K562 (cell line): ENCODE measurements at regions not wholly inside any gene's neighbourhood (a gene's known extent, or its start where the extent isn't known, plus 50 kb on each side); places are given as distances from the start of the nearest gene placed in this dataset.

Source experiments
- ATAC-seq: fragments of 200-7000 bp; cut with Tn5 transposase; 3 replicates; pipeline ENCODE4 v1.9.1; 2020; ENCODE audit warnings: moderate library complexity
- BruUV-seq: library from RNA; stranded (reverse); fragments of 400-500 nt; replicated peaks from 2 replicates; lab custom pipeline; 2021; lab: Mats Ljungman, UMichigan
- CTCF ChIA-PET: fragments of 300-600 bp; formaldehyde crosslinking; extraction: SDS; loops from one replicate; lab custom pipeline; 2021; ENCODE audit warnings: low intra/inter-chr PET ratio; lab: Yijun Ruan, JAX
- POLR2A ChIA-PET: fragments of 300-600, 350-650 bp; sonication (Branson Sonifier 250); formaldehyde crosslinking; extraction: SDS; loops from one replicate; lab custom pipeline; 2021; ENCODE audit warnings: antibody characterized with exemption, inconsistent platforms; lab: Yijun Ruan, JAX
- DNase-seq, 4 experiments: peaks; one replicate each; pipeline versions ENCODE4 v3.0.0 to v3.0.0-alpha.2; 2011 to 2018; ENCODE audit warnings: low spot score in 3 of 4, mixed read lengths in 3 of 4; ENCODE audit errors: extremely low read depth in 1 of 4
- FAIRE-seq: peaks from 2 replicates; lab custom pipeline; 2011; peaks lifted over from hg19 to GRCh38; lab: Jason Lieb, UNC
- H2AFZ ChIP-seq: 2 replicates; pipeline ENCODE4 v1.6.0; 2011; ENCODE audit warnings: low read depth, low read length, control low read depth, inconsistent platforms
- H3K27ac ChIP-seq: fragments of 200-600 bp; 3 replicates; pipeline ENCODE4 v1.8.0; 2011; ENCODE audit warnings: low read depth, mild to moderate bottlenecking, control low read depth, inconsistent platforms, low read length, moderate library complexity, mixed read lengths; ENCODE audit errors: extremely low read depth
- H3K27me3 ChIP-seq, 2 experiments: fragments of 300-600 bp in 1 of 2; 2 replicates in 1 of 2; 3 replicates in 1 of 2; pipeline versions ENCODE4 v1.6.0 to v1.8.0; 2011; ENCODE audit warnings: inconsistent platforms in 2 of 2, low read length in 2 of 2, mild to moderate bottlenecking in 1 of 2, mixed read lengths in 1 of 2, moderate library complexity in 1 of 2; ENCODE audit not compliant: control insufficient read depth in 2 of 2, insufficient read depth in 2 of 2
- H3K36me3 ChIP-seq: fragments of 300-600 bp; 3 replicates; pipeline ENCODE4 v1.8.0; 2011; ENCODE audit warnings: mild to moderate bottlenecking, low read length, inconsistent platforms; ENCODE audit not compliant: control insufficient read depth, insufficient read depth
- H3K4me1 ChIP-seq, 2 experiments: fragments of 200-600 bp in 1 of 2; replicated peaks in 1 of 2; 2 replicates in 1 of 2; 3 replicates in 1 of 2; pipeline versions ENCODE4 v1.5.1 to v1.8.0; 2011; ENCODE audit warnings: inconsistent platforms in 2 of 2, low read length in 2 of 2, mild to moderate bottlenecking in 1 of 2, mixed read lengths in 1 of 2, moderate library complexity in 1 of 2; ENCODE audit not compliant: control insufficient read depth in 2 of 2, insufficient read depth in 2 of 2
- H3K4me2 ChIP-seq: 2 replicates; pipeline ENCODE4 v1.6.1; 2011; ENCODE audit warnings: low read length, control low read depth, inconsistent platforms, mixed read lengths; ENCODE audit not compliant: insufficient read depth
- H3K4me3 ChIP-seq: fragments of 200-600 bp; sonication (generic), shearing (Covaris generic); 2 replicates; pipeline ENCODE4 v1.5.1; 2016; ENCODE audit warnings: control low read depth, inconsistent platforms
- H3K79me2 ChIP-seq: fragments of 200-600 bp; 3 replicates; pipeline ENCODE4 v1.8.0; 2011; ENCODE audit warnings: low read length, inconsistent platforms; ENCODE audit not compliant: control insufficient read depth, insufficient read depth
- H3K9ac ChIP-seq, 2 experiments: 2 replicates each; pipeline versions ENCODE4 v1.6.0 to v1.6.1; 2011; ENCODE audit warnings: low read depth in 2 of 2, low read length in 2 of 2, control low read depth in 1 of 2, inconsistent platforms in 1 of 2, mild to moderate bottlenecking in 1 of 2, mixed read lengths in 1 of 2; ENCODE audit not compliant: insufficient read depth in 1 of 2
- H3K9me1 ChIP-seq: one replicate; pipeline ENCODE4 v1.6.0; 2011; ENCODE audit warnings: inconsistent platforms, mild to moderate bottlenecking, low read length, moderate library complexity; ENCODE audit not compliant: control insufficient read depth, insufficient read depth
- H3K9me3 ChIP-seq: replicated peaks from 2 replicates; pipeline ENCODE4 v1.5.1; 2011; ENCODE audit warnings: low read depth, low read length, inconsistent platforms; ENCODE audit not compliant: control insufficient read depth, insufficient read depth
- H4K20me1 ChIP-seq: replicated peaks from 2 replicates; pipeline ENCODE4 v1.6.1; 2011; ENCODE audit warnings: low read length, inconsistent platforms, mixed read lengths; ENCODE audit not compliant: control insufficient read depth, insufficient read depth
- ETV6 ChIP-seq, 3 experiments: fragments of 150-350 bp in 1 of 3; sonication (generic) in 1 of 3; formaldehyde crosslinking in 1 of 3; IDR thresholded peaks; 2 replicates each; pipeline versions ENCODE4 v1.6.1 to v1.8.0; 2014 to 2022; ENCODE audit warnings: borderline replicate concordance in 2 of 3, low read depth in 2 of 3, antibody characterized with exemption in 1 of 3, low read length in 1 of 3, mild to moderate bottlenecking in 1 of 3, missing genetic modification reagents in 1 of 3
- SP2 ChIP-seq: IDR thresholded peaks from 2 replicates; pipeline ENCODE4 v1.6.1; 2011; ENCODE audit warnings: mild to moderate bottlenecking, low read depth, low read length, moderate library complexity; ENCODE audit not compliant: poor library complexity, severe bottlenecking; ENCODE audit errors: extremely low read depth
- THAP12 ChIP-seq: fragments of 250-450 bp; sonication (Bioruptor Pico); IDR thresholded peaks from 2 replicates; pipeline ENCODE4 v1.9.0; 2021; ENCODE audit warnings: mild to moderate bottlenecking, inconsistent platforms
- U2AF1 ChIP-seq: fragments of 200-400 bp; formaldehyde crosslinking; optimal IDR thresholded peaks from 2 replicates; pipeline ENCODE3; 2017; ENCODE audit warnings: mild to moderate bottlenecking, low read depth, low read length, moderate library complexity
- ZNF780A ChIP-seq: fragments of 250-450 bp; sonication (Bioruptor Pico); IDR thresholded peaks from 2 replicates; pipeline ENCODE4 v1.5.0; 2021; ENCODE audit warnings: mild to moderate bottlenecking
- WGBS: fragments of 100-300 bp; shearing (Covaris generic); methylation state at CpG from one replicate; pipeline ENCODE4 v1.1.6; 2016; ENCODE audit warnings: low coverage, mixed read lengths; ENCODE audit not compliant: insufficient coverage; ENCODE audit errors: missing lambda C conversion rate; 5-methylcytosine and 5-hydroxymethylcytosine counted together
- in situ Hi-C: fragments of 300-500 bp; cut with MboI; formaldehyde crosslinking; loops from 4 replicates; pipeline ENCODE4 v1.15.0; 2018; ENCODE audit warnings: inconsistent platforms, mixed read lengths
- intact Hi-C: fragments of 100-400 bp; cut with micrococcal nuclease; formaldehyde crosslinking; loops from 2 replicates; pipeline ENCODE4 v1.14.2; 2022

GRCh38 chr18:45329316-45329715 lies 286.0 kb upstream of the SLC14A2 start:
- Histone ChIP-seq H3K9me3 (no peaks in the 10 kb centered on the region), H3K9me1 (no peaks in the 10 kb centered on the region), H2AFZ (no peak overlapping the region), H3K27me3 (no peaks in the 10 kb centered on the region), H4K20me1 (no peaks in the 10 kb centered on the region), H3K79me2 (no peaks in the 10 kb centered on the region), H3K4me1 (no peaks in the 10 kb centered on the region), H3K4me3 (no peak overlapping the region)
- CTCF ChIA-PET: no interaction called here
- DNase-seq (no peak), FAIRE-seq (no peak)
- no peak for TF ChIP-seq THAP12 (CRISPR knock-in tag)
- TF ChIP-seq, all 486 proteins: peak for 0
- no TSS peak for BruUV-seq
- POLR2A ChIA-PET: no interaction called here
- in situ Hi-C loops (no loop called here), intact Hi-C loops (no loop called here)
- Histone ChIP-seq H3K27ac (no peak overlapping the region), H3K4me2 (no peak overlapping the region), H3K36me3 (no peaks in the 10 kb centered on the region), H3K9ac (no peak overlapping the region)
- no peak for ATAC-seq

DNA sequence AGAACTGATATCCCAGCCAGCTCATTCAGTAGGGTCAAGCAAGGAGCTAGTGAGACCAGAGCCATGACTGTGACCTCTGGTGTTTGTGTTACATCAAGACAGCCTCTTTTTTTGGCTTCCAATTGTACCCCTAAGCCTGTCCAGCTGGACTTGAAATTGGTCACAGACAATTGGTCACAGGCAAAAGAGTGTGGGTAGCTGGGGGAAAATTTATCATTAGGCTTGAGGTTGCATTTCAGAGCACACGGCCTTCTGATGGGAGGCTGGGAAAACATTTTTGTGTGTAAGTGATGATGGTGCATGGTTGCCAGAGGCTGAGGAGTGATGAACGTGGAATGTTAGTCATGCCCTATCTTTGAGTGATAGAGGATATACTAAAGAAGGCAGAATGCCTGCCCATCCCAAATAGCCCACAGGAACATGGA lies 285.1 kb upstream of the SLC14A2 start:
- Histone ChIP-seq H3K36me3 (no peaks in the 10 kb centered on the region), H3K27ac (no peak overlapping the region), H3K79me2 (no peaks in the 10 kb centered on the region), H4K20me1 (no peaks in the 10 kb centered on the region), H3K9me3 (no peaks in the 10 kb centered on the region), H3K9ac (no peak overlapping the region), H3K4me3 (no peak overlapping the region), H3K27me3 (no peaks in the 10 kb centered on the region), H3K9me1 (no peaks in the 10 kb centered on the region), H3K4me2 (no peak overlapping the region), H3K4me1 (no peaks in the 10 kb centered on the region), H2AFZ (no peak overlapping the region)
- no peak for DNase-seq
- ATAC-seq: no peak
- POLR2A ChIA-PET: no interaction called here
- intact Hi-C loops: no loop called here
- no peak for FAIRE-seq
- no TSS peak for BruUV-seq
- CTCF ChIA-PET: no interaction called here
- in situ Hi-C loops: no loop called here
- TF ChIP-seq U2AF1 (no peak), ETV6 (IDR thresholded peaks at IDR 0.05; ENCODE audit: borderline replicate concordance in 1 of 2, low read depth in 2 of 2, low read length in 1 of 2) (no peak), ETV6 (CRISPR knock-in tag; IDR thresholded peaks at IDR 0.05; ENCODE audit: borderline replicate concordance) (no peak), ZNF780A (no peak), SP2 (no peak)
- WGBS: 10% methylated on average over 2 of the region's 2 CpGs
